Neuronal stem cell (in vitro differentiated cells): ENCODE measurements at regions not wholly inside any gene's neighbourhood (a gene's known extent, or its start where the extent isn't known, plus 50 kb on each side); places are given as distances from the start of the nearest gene placed in this dataset.
"Not testable (repeated sequence)": the region's sequence is repeated elsewhere in the genome, so short reads cannot be mapped to it uniquely, and the experiment has no call there.

Experiments
- DNase-seq: peaks from one replicate; pipeline ENCODE4 v3.0.0-alpha.2; 2013; ENCODE audit warnings: low spot score
- H2AFZ ChIP-seq: one replicate; pipeline ENCODE4 v1.6.1; 2013; ENCODE audit warnings: mild to moderate bottlenecking, low read length, inconsistent platforms
- H2AK5ac ChIP-seq: 2 replicates; pipeline ENCODE4 v1.6.1; 2013; ENCODE audit warnings: low read depth, mild to moderate bottlenecking, inconsistent platforms, low read length, moderate library complexity, mixed read lengths
- H2BK120ac ChIP-seq: 2 replicates; pipeline ENCODE4 v1.6.1; 2013; ENCODE audit warnings: low read depth, mild to moderate bottlenecking, inconsistent platforms, low read length, moderate library complexity, mixed read lengths
- H2BK12ac ChIP-seq: one replicate; pipeline ENCODE4 v1.6.1; 2013; ENCODE audit warnings: low read length, inconsistent platforms
- H2BK15ac ChIP-seq: 2 replicates; pipeline ENCODE4 v1.6.1; 2013; ENCODE audit warnings: mild to moderate bottlenecking, low read length, inconsistent platforms, mixed read lengths
- H2BK5ac ChIP-seq: one replicate; pipeline ENCODE4 v1.6.1; 2013; ENCODE audit warnings: inconsistent platforms, mild to moderate bottlenecking, low read length, moderate library complexity
- H3K14ac ChIP-seq: one replicate; pipeline ENCODE4 v1.6.1; 2013; ENCODE audit warnings: low read length, inconsistent platforms
- H3K18ac ChIP-seq: 2 replicates; pipeline ENCODE4 v1.6.1; 2013; ENCODE audit warnings: low read length, inconsistent platforms
- H3K23ac ChIP-seq: 2 replicates; pipeline ENCODE4 v1.6.1; 2013; ENCODE audit warnings: low read depth, mild to moderate bottlenecking, mixed read lengths, low read length, inconsistent platforms; ENCODE audit not compliant: poor library complexity
- H3K27ac ChIP-seq: replicated peaks from 3 replicates; pipeline ENCODE4 v1.5.1; 2013; ENCODE audit warnings: low read length, inconsistent platforms
- H3K27me3 ChIP-seq, 3 experiments: 2 replicates each; pipeline ENCODE4 v1.6.1; 2013; ENCODE audit warnings: low read length in 3 of 3, mild to moderate bottlenecking in 2 of 3, inconsistent platforms in 1 of 3, low read depth in 1 of 3, mixed read lengths in 1 of 3, moderate library complexity in 1 of 3; ENCODE audit not compliant: control insufficient read depth in 3 of 3, insufficient read depth in 3 of 3
- H3K36me3 ChIP-seq, 2 donors: replicated peaks in 1 of 2; 2 replicates each; pipeline ENCODE4 v1.6.1; 2013; ENCODE audit warnings: low read length in 2 of 2; ENCODE audit not compliant: control insufficient read depth in 2 of 2, insufficient read depth in 2 of 2
- H3K4ac ChIP-seq: 2 replicates; pipeline ENCODE4 v1.6.1; 2013; ENCODE audit warnings: inconsistent platforms, mild to moderate bottlenecking, low read length, moderate library complexity
- H3K4me1 ChIP-seq, 2 donors: 1 replicate in 1 of 2; 2 replicates in 1 of 2; pipeline ENCODE4 v1.6.1; 2013; ENCODE audit warnings: low read length in 2 of 2, low read depth in 1 of 2; ENCODE audit not compliant: control insufficient read depth in 2 of 2, insufficient read depth in 1 of 2
- H3K4me2 ChIP-seq: one replicate; pipeline ENCODE4 v1.6.1; 2013; ENCODE audit warnings: mild to moderate bottlenecking, low read length, inconsistent platforms; ENCODE audit not compliant: insufficient read depth, poor library complexity, severe bottlenecking
- H3K4me3 ChIP-seq, 2 donors: 2 replicates each; pipeline ENCODE4 v1.5.1; 2013; ENCODE audit warnings: low read length in 2 of 2, mild to moderate bottlenecking in 2 of 2, inconsistent platforms in 1 of 2, moderate library complexity in 1 of 2
- H3K79me1 ChIP-seq: one replicate; pipeline ENCODE4 v1.6.1; 2013; ENCODE audit warnings: low read depth, mild to moderate bottlenecking, inconsistent platforms, low read length, moderate library complexity
- H3K9ac ChIP-seq: one replicate; pipeline ENCODE4 v1.6.1; 2013; ENCODE audit warnings: mild to moderate bottlenecking, low read depth, low read length, inconsistent platforms; ENCODE audit not compliant: poor library complexity
- H3K9me3 ChIP-seq, 2 donors: replicated peaks in 1 of 2; 2 replicates each; pipeline versions ENCODE3 to v1.6.1; 2013; ENCODE audit warnings: low read length in 2 of 2, mild to moderate bottlenecking in 2 of 2, inconsistent platforms in 1 of 2, low read depth in 1 of 2, mixed read lengths in 1 of 2, moderate library complexity in 1 of 2; ENCODE audit not compliant: control insufficient read depth in 2 of 2, insufficient read depth in 1 of 2
- H4K8ac ChIP-seq: one replicate; pipeline ENCODE4 v1.6.1; 2013; ENCODE audit warnings: low read depth, mild to moderate bottlenecking, inconsistent platforms, low read length, moderate library complexity
- H4K91ac ChIP-seq: one replicate; pipeline ENCODE4 v1.6.1; 2013; ENCODE audit warnings: low read length, low read depth, mild to moderate bottlenecking, inconsistent platforms; ENCODE audit not compliant: poor library complexity
- WGBS, 2 donors: extraction: QIAGEN DNeasy Blood & Tissue Kit; methylation state at CpG; one replicate each; pipeline ENCODE4 v1.1.7; 2013; ENCODE audit warnings: missing lambda C conversion rate in 2 of 2, mixed read lengths in 1 of 2; ENCODE audit not compliant: insufficient read length in 2 of 2, insufficient replicate concordance in 1 of 2; ENCODE audit errors: extremely low coverage in 2 of 2; 5-methylcytosine and 5-hydroxymethylcytosine counted together

DNA sequence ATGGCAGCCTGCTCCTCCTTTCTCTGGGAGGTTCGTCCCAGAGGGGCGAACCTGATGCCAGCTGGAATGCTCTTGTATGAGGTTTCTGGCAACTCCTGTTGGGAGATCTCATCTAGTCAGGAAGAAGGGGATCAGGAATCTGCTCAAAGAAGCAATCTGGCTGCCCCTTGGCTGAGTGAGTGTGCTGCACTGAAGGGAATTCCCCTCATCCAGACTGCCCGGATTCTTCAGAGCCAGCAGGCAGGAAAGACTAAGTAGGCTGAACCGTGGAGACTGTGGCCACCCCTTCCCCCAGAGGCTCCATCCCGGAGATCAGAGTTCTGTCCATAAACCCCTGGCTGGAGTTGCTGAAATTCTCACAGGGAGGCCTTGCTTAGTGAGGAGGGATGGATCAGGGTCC, 476.0 kb downstream of the CSNK1G3 start:
- Histone ChIP-seq H3K79me1 (no peaks in the 10 kb centered on the region), H3K14ac (no peak overlapping the region), H3K4me1 (peaks cover 3 to 6% of the 10 kb centered on the region in 2 donors), H2BK15ac (no peak overlapping the region), H3K4me3 (no peak overlapping the region), H3K23ac (no peak overlapping the region), H3K36me3 (no peaks in the 10 kb centered on the region), H3K9ac (no peak overlapping the region), H3K4me2 (no peak overlapping the region), H4K91ac (no peak overlapping the region), H3K27ac (no peak overlapping the region), H2BK12ac (no peak overlapping the region), H2BK5ac (no peak overlapping the region), H4K8ac (no peak overlapping the region), H2AFZ (no peak overlapping the region), H3K4ac (no peak overlapping the region), H3K9me3 (peaks cover 2 to 19% of the 10 kb centered on the region in 2 donors), H2AK5ac (no peak overlapping the region), H2BK120ac (no peak overlapping the region), H3K18ac (no peak overlapping the region), H3K27me3 (no peaks in the 10 kb centered on the region)
- WGBS, 2 donors = no CpG with 5 or more reads among the region's 5 CpGs
- no peak for DNase-seq

GRCh38 chr5:123976379-123977033, 464.5 kb downstream of the CSNK1G3 start:
- WGBS, 2 donors = no CpG with 5 or more reads among the region's 4 CpGs
- Histone ChIP-seq H3K9ac (no peak overlapping the region), H4K91ac (no peak overlapping the region)

GRCh38 chr5:123975521-123975920, 463.5 kb downstream of the CSNK1G3 start:
- not testable (repeated sequence) for H2BK15ac ChIP-seq, H3K27ac ChIP-seq, H3K18ac ChIP-seq, H2BK5ac ChIP-seq, H2AFZ ChIP-seq, H3K9ac ChIP-seq, H4K91ac ChIP-seq, H3K79me1 ChIP-seq, H3K36me3 ChIP-seq, H3K4me2 ChIP-seq, DNase-seq, H4K8ac ChIP-seq, H2BK12ac ChIP-seq, H2AK5ac ChIP-seq, H3K23ac ChIP-seq, H3K4ac ChIP-seq, H2BK120ac ChIP-seq, H3K4me3 ChIP-seq, H3K9me3 ChIP-seq, H3K14ac ChIP-seq, H3K27me3 ChIP-seq, H3K4me1 ChIP-seq

More at GRCh38 chr5:123976379-123977033, 464.5 kb downstream of the CSNK1G3 start:
- H3K36me3 ChIP-seq = no peaks in the 10 kb centered on the region
- H4K8ac ChIP-seq = no peak overlapping the region
- no peak overlapping the region for H3K27ac ChIP-seq
- H2BK5ac ChIP-seq = no peak overlapping the region
- no peaks in the 10 kb centered on the region for H3K4me1 ChIP-seq
- H3K27me3 ChIP-seq = no peaks in the 10 kb centered on the region
- no peak overlapping the region for H3K4ac ChIP-seq
- H2AFZ ChIP-seq = no peak overlapping the region
- no peaks in the 10 kb centered on the region for H3K79me1 ChIP-seq
- no peak overlapping the region for H2BK120ac ChIP-seq
- H2BK15ac ChIP-seq = no peak overlapping the region
- H3K9me3 ChIP-seq = peaks cover 0 to 12% of the 10 kb centered on the region in 2 donors
- H3K23ac ChIP-seq = no peak overlapping the region
- H2BK12ac ChIP-seq = no peak overlapping the region
- no peak overlapping the region for H3K14ac ChIP-seq
- DNase-seq = no peak
- H3K4me2 ChIP-seq = no peak overlapping the region
- no peak overlapping the region for H3K18ac ChIP-seq
- no peak overlapping the region for H3K4me3 ChIP-seq
- H2AK5ac ChIP-seq = no peak overlapping the region

GRCh38 chr5:123966781-123967180, 454.8 kb downstream of the CSNK1G3 start:
- H2BK12ac ChIP-seq = no peak overlapping the region
- no peak overlapping the region for H3K4me2 ChIP-seq
- no peak overlapping the region for H2AK5ac ChIP-seq
- H3K18ac ChIP-seq = no peak overlapping the region
- H2BK120ac ChIP-seq = no peak overlapping the region
- no peak overlapping the region for H3K4ac ChIP-seq
- H2BK5ac ChIP-seq = no peak overlapping the region
- H3K23ac ChIP-seq = no peak overlapping the region
- no CpG with 5 or more reads among the region's 1 CpG for whole genome bisulfite sequencing, 2 donors
- H4K8ac ChIP-seq = no peak overlapping the region
- H3K4me3 ChIP-seq = no peak overlapping the region
- no peaks in the 10 kb centered on the region for H3K79me1 ChIP-seq
- H2BK15ac ChIP-seq = no peak overlapping the region
- no peak overlapping the region for H4K91ac ChIP-seq
- peaks cover 0 to 4% of the 10 kb centered on the region in 2 donors for H3K4me1 ChIP-seq
- no peaks in the 10 kb centered on the region for H3K36me3 ChIP-seq
- peaks cover 0 to 3% of the 10 kb centered on the region in 2 donors for H3K9me3 ChIP-seq
- DNase-seq = no peak
- H3K14ac ChIP-seq = no peak overlapping the region
- no peak overlapping the region for H2AFZ ChIP-seq
- no peak overlapping the region for H3K27ac ChIP-seq
- H3K27me3 ChIP-seq = no peaks in the 10 kb centered on the region
- H3K9ac ChIP-seq = no peak overlapping the region
